ENCODE measurements at regions not wholly inside any gene's neighbourhood (a gene's known extent, or its start where the extent isn't known, plus 50 kb on each side); places are given as distances from the start of the nearest gene placed in this dataset.
"Not testable (repeated sequence)": the region's sequence is repeated elsewhere in the genome, so short reads cannot be mapped to it uniquely, and the experiment has no call there.

- Histone ChIP-seq H3K27ac (no peak overlapping the region), H3K36me3 (no peaks in the 10 kb centered on the region), H3K27me3 (no peaks in the 10 kb centered on the region), H3K4me3 (no peak overlapping the region), H3K4me1 (no peaks in the 10 kb centered on the region), H3K9me3 (no peaks in the 10 kb centered on the region)
- 32% methylated on average over 3 of the region's 3 CpGs for WGBS (ENCODE audit: insufficient coverage, low coverage, low lambda C conversion rate, missing lambda C conversion rate)
- no peak for DNase-seq
- intact Hi-C loops (cut with DNase I): no loop called here
- ATAC-seq: no peak
- TF ChIP-seq POLR2A (IDR thresholded peaks at IDR 0.05) (no peak), CTCF (IDR thresholded peaks at IDR 0.05) (no peak)
These were observed 218.5 kb downstream of the SPANXN3 start for GRCh38 chrX:143298663-143299241.

GRCh38 chrX:143296521-143296920 lies 220.8 kb downstream of the SPANXN3 start:
- H3K27me3 ChIP-seq: no peaks in the 10 kb centered on the region
- no peak overlapping the region for H3K4me3 ChIP-seq
- TF ChIP-seq POLR2A (IDR thresholded peaks at IDR 0.05) (no peak), CTCF (IDR thresholded peaks at IDR 0.05) (no peak)
- H3K27ac ChIP-seq: no peak overlapping the region
- 59% methylated on average over 1 of the region's 1 CpG for WGBS (ENCODE audit: insufficient coverage, low coverage, low lambda C conversion rate, missing lambda C conversion rate)
- H3K36me3 ChIP-seq: no peaks in the 10 kb centered on the region
- no peaks in the 10 kb centered on the region for H3K4me1 ChIP-seq
- DNase-seq: no peak
- H3K9me3 ChIP-seq: no peaks in the 10 kb centered on the region
- ATAC-seq: no peak
- intact Hi-C loops (cut with DNase I): no loop called here

GRCh38 chrX:143287236-143287635 lies 230.0 kb downstream of the SPANXN3 start:
- intact Hi-C loops (cut with DNase I): no loop called here
- H3K4me1 ChIP-seq: no peaks in the 10 kb centered on the region
- no peak for TF ChIP-seq CTCF (IDR thresholded peaks at IDR 0.05)
- TF ChIP-seq POLR2A (IDR thresholded peaks at IDR 0.05): no peak
- no peak overlapping the region for H3K27ac ChIP-seq
- no peak for DNase-seq
- whole genome bisulfite sequencing (ENCODE audit: insufficient coverage, low coverage, low lambda C conversion rate, missing lambda C conversion rate): 23% methylated on average over 2 of the region's 2 CpGs
- ATAC-seq: no peak
- H3K4me3 ChIP-seq: no peak overlapping the region
- no peaks in the 10 kb centered on the region for H3K9me3 ChIP-seq
- no peaks in the 10 kb centered on the region for H3K27me3 ChIP-seq
- no peaks in the 10 kb centered on the region for H3K36me3 ChIP-seq

- Histone ChIP-seq H3K4me3 (no peak overlapping the region), H3K27me3 (no peaks in the 10 kb centered on the region), H3K9me3 (no peaks in the 10 kb centered on the region), H3K4me1 (no peaks in the 10 kb centered on the region), H3K36me3 (no peaks in the 10 kb centered on the region), H3K27ac (no peak overlapping the region)
- TF ChIP-seq CTCF (IDR thresholded peaks at IDR 0.05) (no peak), POLR2A (IDR thresholded peaks at IDR 0.05) (no peak)
- no peak for ATAC-seq
- no peak for DNase-seq
- intact Hi-C loops (cut with DNase I): no loop called here
- 54% methylated on average over 4 of the region's 6 CpGs for WGBS (ENCODE audit: insufficient coverage, low coverage, low lambda C conversion rate, missing lambda C conversion rate)
These were observed 244.6 kb downstream of the SPANXN4 start for GRCh38 chrX:143270317-143270716.

DNA sequence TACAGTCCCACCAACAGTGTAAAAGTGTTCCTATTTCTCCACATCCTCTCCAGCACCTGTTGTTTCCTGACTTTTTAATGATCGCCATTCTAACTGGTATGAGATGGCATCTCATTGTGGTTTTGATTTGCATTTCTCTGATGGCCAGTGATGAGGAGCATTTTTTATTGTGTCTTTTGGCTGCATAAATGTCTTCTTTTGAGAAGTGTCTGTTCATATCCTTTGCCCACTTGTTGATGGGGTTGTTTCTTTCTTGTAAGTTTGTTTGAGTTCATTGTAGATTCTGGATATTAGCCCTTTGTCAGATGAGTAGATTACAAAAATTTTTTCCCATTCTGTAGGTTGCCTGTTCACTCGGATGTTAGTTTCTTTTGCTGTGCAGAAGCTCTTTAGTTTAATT lies 218.9 kb downstream of the SPANXN4 start:
- H3K27ac ChIP-seq; H3K36me3 ChIP-seq; H3K27me3 ChIP-seq; H3K4me1 ChIP-seq; intact Hi-C loops (cut with DNase I); DNase-seq; H3K4me3 ChIP-seq; ATAC-seq; H3K9me3 ChIP-seq: not testable (repeated sequence)
- 22% methylated on average over 1 of the region's 2 CpGs for WGBS (ENCODE audit: insufficient coverage, low coverage, low lambda C conversion rate, missing lambda C conversion rate)

Data from right lobe of liver (tissue), 6 donors.